NOMO-1 treated with DMSO at 0.1 percent for 48 hours (cell line): ENCODE measurements at regions not wholly inside any gene's neighbourhood (a gene's known extent, or its start where the extent isn't known, plus 50 kb on each side); places are given as distances from the start of the nearest gene placed in this dataset.
"Not testable (repeated sequence)": the region's sequence is repeated elsewhere in the genome, so short reads cannot be mapped to it uniquely, and the experiment has no call there.

ENCODE experiments used
- DNase-seq: peaks from one replicate; lab custom pipeline; 2025; ENCODE audit not compliant: unreplicated experiment; lab: John Stamatoyannopoulos, UW

DNA sequence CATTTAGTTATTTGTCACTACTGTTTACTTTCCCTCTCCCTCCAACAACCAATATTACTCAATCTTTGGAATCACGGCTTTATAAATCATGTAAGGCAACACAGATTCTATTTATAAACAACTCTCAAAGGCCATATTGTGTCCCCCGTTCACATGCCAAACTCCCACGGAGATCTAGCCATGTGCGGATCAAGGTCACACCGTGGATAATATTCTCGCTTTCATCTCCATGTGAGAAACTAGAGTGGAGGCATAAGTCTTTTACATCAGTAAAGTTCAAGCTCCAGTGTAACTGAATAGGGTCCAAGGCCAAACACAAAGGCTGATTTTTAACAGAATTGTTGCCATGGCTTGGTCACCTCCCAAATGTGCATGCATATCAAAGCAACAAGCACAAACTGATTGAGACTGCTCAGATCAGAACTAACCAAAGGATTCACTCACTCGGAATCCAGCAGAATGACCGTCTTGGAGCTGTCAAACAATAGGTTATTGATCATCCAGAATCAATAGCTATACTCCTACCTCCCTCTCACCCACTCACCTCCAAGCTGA lies 569.5 kb upstream of the LRRN3 start:
- DNase-seq, result no peak

DNA sequence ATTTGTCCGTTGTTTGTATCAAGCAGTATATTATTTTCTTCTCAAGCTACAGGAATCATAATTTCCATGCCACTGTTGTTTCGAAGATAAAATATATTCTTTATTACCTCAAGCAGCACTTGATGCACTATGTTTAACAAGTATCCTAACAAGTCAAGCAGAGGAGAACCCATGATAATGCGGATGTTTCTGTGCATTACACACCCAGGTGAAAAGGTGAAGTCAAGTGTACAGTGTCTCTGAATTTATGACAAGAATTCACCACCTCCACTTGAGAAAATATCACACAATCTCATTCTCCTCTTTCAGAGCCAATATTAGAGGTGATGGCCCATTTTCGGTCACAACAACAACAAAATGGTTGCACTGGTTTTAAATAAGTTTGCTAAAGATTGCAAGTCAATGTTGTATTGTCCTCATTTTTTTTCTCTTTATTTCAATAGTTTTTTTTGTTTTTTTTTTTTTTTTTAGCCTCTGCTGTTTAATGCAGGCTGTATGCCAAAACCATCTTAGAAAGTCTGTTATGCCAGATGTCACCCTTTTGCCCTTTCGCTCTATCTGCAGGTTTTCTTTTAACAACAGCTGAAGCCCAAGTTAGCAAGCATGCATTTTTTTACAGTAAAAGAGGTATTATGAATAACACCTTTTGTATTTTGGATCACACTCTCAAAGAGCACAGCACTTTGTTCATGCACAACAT lies 568.7 kb upstream of the LRRN3 start:
- DNase-seq, result no peak

DNA sequence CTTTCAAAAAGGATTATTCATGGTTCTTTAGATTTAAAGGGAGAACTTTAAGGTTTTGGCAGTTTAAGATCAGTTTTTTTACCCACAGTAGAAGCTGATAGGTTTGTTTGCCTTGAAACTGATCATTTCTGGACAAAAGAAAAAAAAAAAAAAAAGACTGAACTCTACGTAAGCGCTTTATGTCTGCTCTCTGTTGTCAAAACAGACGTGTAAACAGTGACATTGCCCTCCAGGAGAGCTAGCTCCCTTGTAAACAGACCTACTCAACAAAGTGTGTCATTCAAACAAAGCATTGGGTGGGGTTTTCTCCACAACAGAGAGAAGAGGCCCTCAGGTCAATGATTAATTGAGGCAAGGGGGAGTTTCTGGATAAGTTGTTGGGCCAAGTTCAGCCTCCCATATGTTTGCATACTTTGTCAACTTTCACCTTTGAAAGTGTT lies 568.1 kb upstream of the LRRN3 start:
- DNase-seq, result no peak

DNA sequence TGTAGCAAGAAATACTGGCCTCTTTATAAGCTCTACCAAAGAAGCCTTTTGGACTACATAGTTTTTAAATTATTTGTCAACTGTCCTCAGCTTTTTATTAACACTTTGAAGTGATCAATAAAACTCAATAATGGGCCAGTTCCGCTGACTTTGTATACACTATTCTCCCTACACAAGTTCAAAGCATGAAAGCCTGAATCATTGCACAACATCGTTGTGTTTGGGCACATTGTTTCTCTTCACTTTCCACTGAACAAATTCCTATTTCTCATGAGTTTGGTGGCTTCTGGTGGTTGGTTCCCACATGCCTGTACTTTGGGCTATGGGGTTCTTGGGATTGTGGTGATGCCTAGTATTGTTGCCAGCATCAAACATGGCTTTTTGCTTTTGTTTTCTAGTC lies 561.8 kb upstream of the LRRN3 start:
- no peak for DNase-seq

DNA sequence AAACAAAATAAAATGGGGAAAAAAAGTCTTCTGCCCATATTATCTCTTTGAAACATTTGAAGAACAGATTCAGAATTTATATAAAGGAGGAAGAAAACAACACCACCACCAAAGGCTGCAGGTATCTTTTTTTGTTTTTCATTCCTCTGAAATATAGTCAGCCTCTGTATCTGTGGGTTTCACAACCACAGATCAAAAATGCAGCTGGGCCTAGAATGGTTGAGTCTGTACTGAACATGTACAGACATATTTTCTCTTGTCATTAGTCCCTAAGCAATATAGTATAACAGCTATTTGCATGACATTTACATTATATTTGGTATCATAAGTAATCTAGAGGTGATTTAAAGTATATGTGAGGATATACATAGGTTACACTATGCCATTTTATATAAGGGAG lies 559.7 kb upstream of the LRRN3 start:
- DNase-seq, result no peak

DNA sequence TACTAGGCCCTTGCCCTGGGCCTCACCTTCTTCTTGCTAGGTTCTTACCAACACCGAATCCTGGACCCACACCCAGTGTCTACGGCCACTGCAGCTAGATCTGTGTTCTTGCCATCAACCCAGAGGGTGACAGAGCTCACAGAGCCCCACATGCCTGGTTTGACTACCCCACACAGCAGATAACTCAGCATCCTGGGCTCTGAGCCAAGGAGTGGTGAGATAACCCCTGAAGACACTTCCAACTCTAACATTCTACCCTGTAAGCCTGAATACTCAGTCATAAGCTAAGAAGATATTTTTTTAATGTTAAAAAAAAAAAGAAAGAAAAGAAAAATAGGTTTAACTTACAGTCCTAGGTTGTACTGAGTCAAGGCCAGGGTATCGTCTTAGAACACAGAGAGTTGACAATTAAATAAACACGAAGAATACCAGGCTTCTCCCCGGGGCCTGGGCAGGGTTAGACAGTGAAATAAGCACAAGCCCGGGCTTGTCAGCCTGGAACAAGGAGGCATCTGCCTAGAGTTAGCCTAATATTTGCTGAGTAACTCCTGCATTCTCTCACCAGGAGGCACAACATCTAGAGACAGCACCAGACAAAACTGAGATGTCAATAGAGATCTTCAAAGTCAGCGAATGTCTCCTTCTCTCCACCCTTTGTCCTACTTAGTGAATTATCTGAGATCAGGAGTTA lies 556.5 kb upstream of the LRRN3 start:
- DNase-seq, result no peak

DNA sequence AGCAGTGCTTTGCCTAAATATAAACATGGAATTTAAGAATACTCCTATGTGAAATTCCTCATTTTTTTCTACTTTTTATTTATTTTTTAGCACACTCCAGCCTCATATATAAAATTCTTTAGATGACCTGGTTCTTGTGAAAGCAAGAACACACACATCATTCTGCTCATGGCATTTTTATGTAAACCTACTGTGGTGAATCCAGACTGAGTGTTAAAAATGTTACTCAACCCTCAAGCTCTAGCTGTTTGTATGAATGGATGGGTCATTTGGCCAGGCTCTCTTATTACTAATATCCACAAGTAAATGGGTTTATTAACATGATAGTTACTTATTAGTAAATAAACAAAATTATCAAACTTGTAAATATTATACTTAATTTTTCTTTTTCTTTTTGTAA lies 551.7 kb upstream of the LRRN3 start:
- no peak for DNase-seq

DNA sequence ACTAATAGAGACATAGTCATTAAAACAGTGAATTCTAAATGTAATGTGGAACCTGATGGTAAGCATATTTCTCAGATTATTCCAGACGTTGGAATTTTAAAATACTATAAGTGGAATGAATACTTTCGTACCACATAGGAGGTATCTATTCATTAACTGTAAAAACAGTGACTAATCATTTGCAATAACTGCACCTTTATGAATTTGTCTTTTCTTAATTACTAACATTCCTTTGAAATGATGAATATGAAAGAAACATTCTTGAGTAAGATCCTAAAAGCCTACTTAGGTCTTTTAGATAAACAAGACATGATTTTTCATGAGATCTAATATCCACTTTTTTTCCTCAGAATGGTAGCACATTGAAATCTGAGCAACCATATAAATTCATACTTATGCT lies 549.0 kb upstream of the LRRN3 start:
- DNase-seq, result no peak

DNA sequence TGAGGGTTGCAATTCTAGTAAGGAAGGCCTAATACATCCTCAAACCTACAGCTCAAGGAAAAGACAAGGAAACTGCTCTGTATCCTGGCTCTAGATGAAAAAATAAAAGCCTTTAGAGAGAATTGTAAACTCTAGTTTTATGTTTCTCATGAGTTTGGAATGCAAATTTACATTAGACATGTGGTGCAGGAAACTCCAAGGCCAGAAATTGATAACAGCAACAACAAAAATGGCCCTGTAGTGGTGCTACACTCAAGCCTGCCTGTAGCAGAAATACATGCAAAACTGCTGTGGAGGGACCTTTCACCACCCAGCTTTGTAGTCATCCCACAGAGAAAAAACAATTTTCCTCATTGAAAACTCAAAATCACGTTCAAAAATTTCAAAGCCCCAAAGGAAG lies 546.7 kb upstream of the LRRN3 start:
- no peak for DNase-seq

DNA sequence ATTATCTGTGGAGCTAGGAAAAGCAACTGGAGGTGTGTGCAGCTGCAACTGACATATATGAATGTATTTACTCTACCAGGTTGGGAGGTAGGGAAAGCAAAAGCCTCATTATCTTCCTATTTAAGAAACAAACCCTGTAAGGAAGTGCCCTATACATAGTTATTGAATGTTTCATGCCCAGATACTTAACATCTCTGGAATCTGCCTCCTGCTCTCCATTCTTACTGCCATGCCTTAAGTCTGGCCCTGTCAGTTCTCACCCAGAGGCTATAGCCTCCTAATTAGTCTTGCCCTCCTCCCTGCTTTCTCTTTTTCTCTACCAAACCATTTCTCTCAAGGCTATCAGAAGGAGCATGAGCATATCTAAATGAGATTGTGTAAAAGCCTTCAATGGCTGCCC lies 542.6 kb upstream of the LRRN3 start:
- DNase-seq, result no peak

DNA sequence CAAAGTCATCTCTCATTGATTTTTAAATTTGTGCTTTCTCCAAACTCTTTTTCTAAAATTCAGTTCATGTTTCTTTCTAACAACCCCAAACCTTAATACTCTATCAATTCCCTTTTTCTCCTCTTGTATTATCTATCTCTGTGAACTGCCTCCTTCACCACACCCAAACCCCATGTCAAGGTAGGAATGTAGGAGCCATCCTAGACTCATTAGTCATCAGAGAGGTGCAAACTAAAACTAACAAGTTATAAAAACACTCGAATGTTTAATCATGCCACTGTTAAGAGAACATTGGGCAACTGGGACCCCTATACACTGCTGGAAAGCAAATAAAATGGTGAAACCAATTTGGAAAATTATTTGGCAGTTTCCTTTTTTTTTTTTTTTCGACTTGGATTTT lies 533.8 kb upstream of the LRRN3 start:
- no peak for DNase-seq

DNA sequence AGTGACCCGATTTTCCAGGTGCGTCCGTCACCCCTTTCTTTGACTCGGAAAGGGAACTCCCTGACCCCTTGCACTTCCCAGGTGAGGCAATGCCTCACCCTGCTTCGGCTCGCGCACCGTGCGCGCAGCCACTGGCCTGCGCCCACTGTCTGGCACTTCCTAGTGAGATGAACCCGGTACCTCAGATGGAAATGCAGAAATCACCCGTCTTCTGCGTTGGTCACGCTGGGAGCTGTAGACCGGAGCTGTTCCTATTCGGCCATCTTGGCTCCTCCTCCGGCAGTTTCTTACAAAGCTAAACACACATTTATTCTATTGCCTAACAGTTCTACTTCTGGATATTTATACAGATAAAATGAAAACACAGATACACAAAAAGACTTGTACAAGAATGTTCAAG lies 527.6 kb upstream of the LRRN3 start:
- not testable (repeated sequence) for DNase-seq

DNA sequence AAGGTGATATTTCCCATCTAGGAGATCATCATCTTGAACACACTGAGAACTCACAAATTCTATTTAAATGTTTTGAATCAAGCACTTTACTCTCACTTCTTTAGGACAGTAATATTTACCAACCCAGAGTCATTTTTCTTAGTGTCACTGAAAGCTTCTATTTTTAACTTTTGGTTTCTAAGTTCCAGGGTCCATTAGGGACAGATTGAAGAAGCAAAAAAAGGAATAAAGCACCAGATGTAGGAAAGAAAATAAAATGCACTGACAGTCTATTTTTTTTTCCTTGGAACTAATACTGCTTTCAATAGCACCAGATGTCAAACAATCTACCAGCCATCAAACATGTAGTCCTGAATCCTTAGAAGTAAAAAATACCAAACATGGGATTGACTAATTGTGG lies 526.7 kb upstream of the LRRN3 start:
- no peak for DNase-seq

DNA sequence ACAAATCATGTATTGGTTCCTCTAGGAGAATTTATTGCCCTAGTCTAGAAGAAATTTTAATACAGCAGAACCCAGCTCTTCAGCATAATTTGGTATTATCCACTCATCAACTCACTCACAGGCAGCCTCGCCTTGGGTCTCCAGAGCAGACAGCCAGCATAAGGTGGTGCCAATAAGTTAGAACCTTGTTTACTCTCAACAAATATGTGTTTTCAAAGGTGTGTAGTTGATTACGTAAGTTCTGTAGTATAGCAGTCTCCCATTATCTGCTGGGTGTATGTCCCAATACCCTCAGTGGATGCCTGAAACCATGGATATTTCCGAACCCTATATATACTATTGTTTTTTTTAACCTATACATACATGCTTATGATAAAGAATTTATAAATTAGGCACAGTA lies 522.5 kb upstream of the LRRN3 start:
- no peak for DNase-seq

DNA sequence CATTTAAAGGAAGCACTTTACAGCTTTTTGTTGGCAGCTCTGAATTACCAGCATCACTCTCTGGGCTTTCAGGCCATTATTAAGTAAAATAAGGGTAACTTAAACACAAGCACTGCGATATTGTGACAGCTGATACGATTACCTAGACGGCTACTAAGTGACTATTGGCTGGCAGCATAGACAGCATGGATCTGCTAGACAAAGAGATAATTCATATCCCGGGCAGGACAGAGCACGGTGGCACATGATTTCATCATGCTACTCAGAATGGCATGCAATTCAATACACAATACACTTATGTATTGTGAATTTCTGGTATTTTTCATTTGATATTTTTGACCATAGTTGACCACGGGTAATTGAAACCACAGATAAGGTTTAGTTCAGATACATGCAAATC lies 522.0 kb upstream of the LRRN3 start:
- DNase-seq, result no peak

DNA sequence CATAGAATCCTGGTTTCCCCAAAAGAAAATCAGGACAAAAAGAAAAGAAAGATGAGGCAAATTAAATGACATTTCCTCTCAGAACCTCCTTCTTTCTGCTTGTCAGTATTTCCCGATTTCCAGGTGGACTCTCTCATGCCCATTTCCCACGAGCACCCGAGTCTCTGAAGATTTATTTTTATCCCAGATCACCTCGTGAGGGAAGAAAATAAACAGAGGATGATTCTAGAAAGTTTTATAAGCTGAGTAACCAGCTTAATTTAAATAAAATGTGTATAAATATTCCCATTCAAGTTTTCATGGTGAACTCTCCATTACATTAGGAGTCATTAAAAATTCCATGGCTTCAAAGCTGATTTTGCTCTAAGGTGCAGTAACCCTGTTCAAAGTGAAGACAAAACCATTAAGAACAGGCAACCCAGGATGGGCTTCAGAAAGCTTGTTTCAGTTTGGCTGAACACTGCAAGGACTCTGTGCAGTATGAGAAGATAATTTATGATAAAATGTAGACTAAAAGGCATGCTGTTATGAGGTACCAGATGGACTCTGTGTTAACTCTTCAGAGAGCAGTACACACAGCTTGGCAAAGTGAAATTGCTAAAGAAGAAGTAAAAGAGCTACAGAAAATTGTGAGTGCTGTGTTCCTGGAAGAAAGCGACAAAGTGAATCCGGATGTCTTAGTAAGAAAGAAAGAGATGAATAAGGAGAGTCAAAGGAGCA lies 521.3 kb upstream of the LRRN3 start:
- DNase-seq, result no peak

DNA sequence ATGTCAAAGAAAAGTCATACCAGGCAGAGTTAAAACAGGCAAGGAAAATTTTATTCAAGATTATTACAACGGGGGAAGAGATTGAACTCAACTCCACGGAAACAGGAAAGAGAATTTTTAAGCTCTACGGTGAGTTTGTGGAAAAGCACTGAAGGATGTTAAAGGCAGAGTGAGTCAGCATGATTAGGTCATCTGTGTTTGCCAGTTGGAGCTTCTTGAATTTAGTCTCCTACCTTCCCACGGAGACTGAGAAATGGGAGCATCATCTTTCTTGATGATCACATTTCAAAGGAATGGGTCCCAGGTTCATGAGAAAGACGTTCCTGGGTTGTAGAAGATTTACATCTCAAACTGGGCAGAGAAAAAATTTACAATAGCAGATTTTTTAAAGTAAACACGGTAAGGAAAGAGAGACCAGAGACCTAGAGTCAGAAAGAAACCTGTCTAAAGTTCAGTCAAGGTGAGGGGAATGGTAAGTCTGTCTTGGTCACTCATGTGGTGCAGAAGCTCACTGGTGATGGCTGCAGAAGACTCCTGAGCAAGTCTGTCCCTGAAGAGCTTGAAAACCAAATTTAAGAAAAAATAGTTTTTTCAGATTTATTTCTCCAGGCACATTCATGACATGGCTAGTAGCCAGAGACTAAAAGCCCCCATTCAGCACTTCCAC lies 516.9 kb upstream of the LRRN3 start:
- no peak for DNase-seq

DNA sequence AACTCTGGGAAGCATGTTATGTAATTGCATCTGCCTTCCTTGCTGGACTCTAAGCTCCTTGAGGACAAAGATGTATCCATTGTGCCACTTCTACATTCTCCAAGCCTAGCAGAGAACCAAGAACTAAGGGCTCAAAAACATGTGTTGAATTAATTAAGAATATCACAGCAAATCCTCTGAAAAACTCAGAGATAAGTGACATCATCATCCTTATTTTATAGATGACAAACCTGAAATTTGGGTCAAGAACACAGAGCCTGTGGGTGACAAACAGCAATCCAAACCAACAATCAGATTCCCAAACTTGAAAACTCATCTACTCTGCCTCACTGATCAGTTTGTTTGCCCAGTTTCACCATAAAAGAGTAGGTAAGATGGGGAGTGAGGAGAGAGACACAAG lies 503.6 kb upstream of the LRRN3 start:
- no peak for DNase-seq

DNA sequence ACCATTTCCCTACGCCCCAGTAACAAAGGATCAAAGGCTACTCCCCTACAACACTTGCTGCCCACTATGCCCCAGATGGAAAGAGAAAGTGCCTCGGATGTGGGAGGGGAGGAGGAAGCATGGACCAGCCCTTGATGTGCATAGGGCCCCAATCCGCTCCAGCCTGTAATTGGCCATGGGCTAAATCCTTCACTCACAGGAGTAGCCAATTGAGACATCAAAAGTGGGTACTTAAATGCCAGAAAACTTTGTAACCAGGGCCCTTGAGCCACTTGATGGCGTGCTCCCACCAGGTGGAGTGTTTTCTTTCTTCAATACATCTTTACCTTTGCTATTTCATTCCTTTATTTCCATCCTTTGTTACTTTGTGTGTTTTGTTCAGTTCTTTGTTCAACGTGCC lies 500.5 kb upstream of the LRRN3 start:
- DNase-seq, result no peak

DNA sequence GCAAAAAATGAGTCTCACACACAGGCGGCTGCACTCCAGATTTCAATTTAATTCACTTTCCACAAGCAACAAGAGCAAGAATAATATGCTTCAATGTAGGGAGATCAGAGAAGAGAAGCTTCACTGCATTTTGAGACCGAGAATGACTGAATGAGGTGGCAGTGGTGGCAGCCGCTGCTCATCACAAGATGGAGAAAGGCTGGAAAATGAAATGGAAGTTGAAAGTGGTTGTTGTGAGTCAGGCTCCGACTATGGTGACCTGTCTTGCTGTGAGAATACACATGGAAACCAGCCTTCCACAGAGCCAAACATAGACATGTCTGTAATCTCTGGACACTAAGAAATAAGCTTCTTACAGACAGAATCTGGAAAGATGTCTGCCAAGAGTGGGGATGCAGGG lies 499.6 kb upstream of the LRRN3 start:
- DNase-seq, result no peak

DNA sequence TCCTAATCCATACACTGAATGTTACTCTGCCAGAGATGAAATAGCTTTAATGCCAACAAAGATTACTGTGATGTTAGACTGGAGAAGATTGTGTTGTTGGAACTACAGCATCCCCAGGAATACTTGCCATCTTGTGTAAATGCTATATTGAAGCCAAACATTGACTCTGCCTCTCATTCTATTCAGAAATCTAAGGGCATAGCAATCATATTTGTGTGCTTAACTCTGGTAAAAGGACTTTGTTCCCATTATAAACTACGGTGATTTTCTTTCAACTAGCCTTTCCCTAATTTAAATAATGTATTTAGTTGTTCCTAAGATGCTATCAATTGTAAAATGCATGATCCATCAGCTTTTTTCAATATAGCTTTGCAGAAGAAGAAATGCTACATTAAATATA lies 498.4 kb upstream of the LRRN3 start:
- no peak for DNase-seq

DNA sequence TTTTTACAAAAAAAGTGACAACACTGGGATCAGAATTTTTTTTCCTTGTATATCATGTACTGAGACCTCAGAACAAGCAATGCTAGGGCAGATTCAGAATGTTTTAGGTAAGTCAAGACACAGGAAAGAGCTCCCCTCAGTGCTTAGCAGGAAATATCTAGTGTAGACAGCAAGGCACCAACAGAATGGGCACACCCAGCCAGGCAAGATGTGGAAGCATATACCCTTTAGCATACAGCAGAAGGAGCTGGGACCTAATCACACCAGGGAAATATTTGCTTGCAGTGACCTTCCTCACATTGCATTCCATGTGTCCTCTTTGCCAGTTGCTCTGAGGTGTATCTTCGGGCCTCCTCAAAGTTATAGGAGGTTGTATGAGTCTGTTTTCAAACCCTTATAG lies 497.6 kb upstream of the LRRN3 start:
- DNase-seq, result no peak
